Esophagus squamous epithelium (tissue), 5 donors: ENCODE measurements at regions not wholly inside any gene's neighbourhood (a gene's known extent, or its start where the extent isn't known, plus 50 kb on each side); places are given as distances from the start of the nearest gene placed in this dataset.

Experiments
- DNase-seq: peaks from one replicate; lab custom pipeline; 2025; lab: John Stamatoyannopoulos, UW
- H3K27ac ChIP-seq, 4 donors: fragments of 200-600 bp; sonication (generic); one replicate each; pipeline ENCODE4 v1.5.1; 2016 to 2019; ENCODE audit warnings: mild to moderate bottlenecking in 1 of 4
- H3K27me3 ChIP-seq, 4 donors: fragments of 200-600 bp; sonication (generic); 1 replicate in 3 of 4; 2 replicates in 1 of 4; pipeline versions ENCODE4 v1.5.1 to v1.6.0; 2017 to 2021; ENCODE audit warnings: antibody characterized with exemption in 1 of 4
- H3K36me3 ChIP-seq, 3 donors: fragments of 200-600 bp; sonication (generic); one replicate each; pipeline ENCODE4 v1.5.1; 2016 to 2019
- H3K4me1 ChIP-seq, 3 donors: fragments of 200-600 bp; sonication (generic); one replicate each; pipeline ENCODE4 v1.5.1; 2017 to 2019
- H3K4me3 ChIP-seq, 4 donors: fragments of 200-600 bp; sonication (generic); 1 replicate in 3 of 4; 2 replicates in 1 of 4; pipeline ENCODE4 v1.5.1; 2016 to 2019; ENCODE audit warnings: mild to moderate bottlenecking in 2 of 4, moderate library complexity in 1 of 4
- H3K9me3 ChIP-seq, 3 donors: fragments of 200-600 bp; sonication (generic); one replicate each; pipeline ENCODE4 v1.5.1; 2016 to 2019
- CTCF ChIP-seq, 6 experiments: fragments of 450-650 bp in 4 of 6; fragments of 200-600 bp in 2 of 6; sonication (generic) in 2 of 6; IDR thresholded peaks; one replicate each; pipeline ENCODE4 v1.5.1; 2016 to 2019; ENCODE audit warnings: antibody characterized with exemption in 6 of 6, mild to moderate bottlenecking in 4 of 6, moderate library complexity in 4 of 6
- POLR2A ChIP-seq, 4 donors: fragments of 450-650 bp; IDR thresholded peaks; one replicate each; pipeline ENCODE4 v1.6.1; 2017; ENCODE audit warnings: antibody characterized with exemption in 4 of 4, mild to moderate bottlenecking in 4 of 4, moderate library complexity in 3 of 4
- WGBS, 2 donors: methylation state at CpG; one replicate each; pipeline ENCODE4 v1.1.5; 2018; 5-methylcytosine and 5-hydroxymethylcytosine counted together
- intact Hi-C: fragments of 100-400 bp; cut with DNase I; formaldehyde crosslinking; loops from one replicate; pipeline ENCODE4 v1.15.0; 2022
- donor health status: DM: yes; HTN: yes; CAD: no.

GRCh38 chrY:20968237-20968636 is 212.3 kb downstream of the RPS4Y2 start:
- H3K4me1 ChIP-seq = no peaks in the 10 kb centered on the region
- no peaks in the 10 kb centered on the region for H3K36me3 ChIP-seq
- no peak overlapping the region for H3K4me3 ChIP-seq
- WGBS, 2 donors = 56% methylated on average over 1 of the region's 1 CpG; no CpG with 5 or more reads in 1 of the 2 donors
- intact Hi-C loops = no loop called here
- H3K27ac ChIP-seq = no peak overlapping the region
- no peak for TF ChIP-seq POLR2A (IDR thresholded peaks at IDR 0.05)
- H3K9me3 ChIP-seq = no peaks in the 10 kb centered on the region
- DNase-seq = no peak
- no peaks in the 10 kb centered on the region for H3K27me3 ChIP-seq

- intact Hi-C loops = no loop called here
- no peaks in the 10 kb centered on the region for H3K4me1 ChIP-seq
- no peak overlapping the region for H3K4me3 ChIP-seq
- DNase-seq = no peak
- no peaks in the 10 kb centered on the region for H3K27me3 ChIP-seq
- no peak overlapping the region for H3K27ac ChIP-seq
- TF ChIP-seq CTCF (IDR thresholded peaks at IDR 0.05) (no peak), POLR2A (IDR thresholded peaks at IDR 0.05) (no peak)
- no peaks in the 10 kb centered on the region for H3K9me3 ChIP-seq
- H3K36me3 ChIP-seq = no peaks in the 10 kb centered on the region
These were observed 215.5 kb downstream of the RPS4Y2 start for GRCh38 chrY:20971371-20971770.

- DNase-seq = no peak
- Histone ChIP-seq H3K9me3 (no peaks in the 10 kb centered on the region), H3K27me3 (no peaks in the 10 kb centered on the region), H3K4me1 (no peaks in the 10 kb centered on the region), H3K4me3 (no peak overlapping the region), H3K27ac (no peak overlapping the region), H3K36me3 (no peaks in the 10 kb centered on the region)
- intact Hi-C loops = no loop called here
- WGBS, 2 donors = 86% methylated on average over 1 of the region's 1 CpG; no CpG with 5 or more reads in 1 of the 2 donors
- TF ChIP-seq POLR2A (IDR thresholded peaks at IDR 0.05) (no peak), CTCF (IDR thresholded peaks at IDR 0.05) (no peak)
These were observed 230.1 kb downstream of the RPS4Y2 start for GRCh38 chrY:20986037-20986436.

- no peaks in the 10 kb centered on the region for H3K36me3 ChIP-seq
These were observed 234.2 kb downstream of the RPS4Y2 start for GRCh38 chrY:20990123-20990522.

GRCh38 chrY:20990869-20991548 is 235.1 kb downstream of the RPS4Y2 start:
- WGBS, 2 donors = 0% methylated on average over 1 of the region's 1 CpG; no CpG with 5 or more reads in 1 of the 2 donors
- no peaks in the 10 kb centered on the region for H3K4me1 ChIP-seq
- DNase-seq = no peak
- TF ChIP-seq POLR2A (IDR thresholded peaks at IDR 0.05) (no peak), CTCF (IDR thresholded peaks at IDR 0.05) (no peak)
- H3K4me3 ChIP-seq = no peak overlapping the region
- intact Hi-C loops = no loop called here
- no peak overlapping the region for H3K27ac ChIP-seq
- H3K36me3 ChIP-seq = no peaks in the 10 kb centered on the region
- H3K27me3 ChIP-seq = no peaks in the 10 kb centered on the region
- no peaks in the 10 kb centered on the region for H3K9me3 ChIP-seq

More at GRCh38 chrY:20990123-20990522, 234.2 kb downstream of the RPS4Y2 start:
- Histone ChIP-seq H3K27ac (no peak overlapping the region), H3K4me3 (no peak overlapping the region), H3K27me3 (no peaks in the 10 kb centered on the region), H3K4me1 (no peaks in the 10 kb centered on the region), H3K9me3 (no peaks in the 10 kb centered on the region)
- WGBS, 2 donors = 88% methylated on average over 1 of the region's 1 CpG; no CpG with 5 or more reads in 1 of the 2 donors
- TF ChIP-seq POLR2A (IDR thresholded peaks at IDR 0.05) = no peak
- no peak for TF ChIP-seq CTCF (IDR thresholded peaks at IDR 0.05)
- DNase-seq = no peak
- intact Hi-C loops = no loop called here
